ENCODE measurements at regions not wholly inside any gene's neighbourhood (a gene's known extent, or its start where the extent isn't known, plus 50 kb on each side); places are given as distances from the start of the nearest gene placed in this dataset.

DNA sequence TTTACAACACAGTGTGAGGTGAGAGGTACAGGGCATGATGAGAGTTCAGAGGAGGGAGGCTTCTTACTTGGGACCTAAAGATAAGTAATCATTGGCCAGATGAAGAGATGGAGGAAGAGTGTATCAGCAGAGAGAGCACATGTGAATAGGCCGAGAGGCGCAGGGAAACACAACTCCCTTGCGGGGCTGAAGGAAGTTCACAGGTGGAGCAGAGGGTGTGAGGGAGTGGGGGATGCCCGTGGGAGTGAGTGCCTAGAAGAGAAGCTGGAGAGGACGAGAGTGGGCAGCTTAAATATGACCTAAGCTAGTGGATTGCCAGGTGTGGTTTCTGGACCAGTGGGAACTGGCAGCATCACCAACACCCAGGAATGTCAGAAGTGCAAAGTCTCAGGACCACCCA lies 98.2 kb upstream of the TBC1D5 start:
- TF ChIP-seq, protein P1, sequence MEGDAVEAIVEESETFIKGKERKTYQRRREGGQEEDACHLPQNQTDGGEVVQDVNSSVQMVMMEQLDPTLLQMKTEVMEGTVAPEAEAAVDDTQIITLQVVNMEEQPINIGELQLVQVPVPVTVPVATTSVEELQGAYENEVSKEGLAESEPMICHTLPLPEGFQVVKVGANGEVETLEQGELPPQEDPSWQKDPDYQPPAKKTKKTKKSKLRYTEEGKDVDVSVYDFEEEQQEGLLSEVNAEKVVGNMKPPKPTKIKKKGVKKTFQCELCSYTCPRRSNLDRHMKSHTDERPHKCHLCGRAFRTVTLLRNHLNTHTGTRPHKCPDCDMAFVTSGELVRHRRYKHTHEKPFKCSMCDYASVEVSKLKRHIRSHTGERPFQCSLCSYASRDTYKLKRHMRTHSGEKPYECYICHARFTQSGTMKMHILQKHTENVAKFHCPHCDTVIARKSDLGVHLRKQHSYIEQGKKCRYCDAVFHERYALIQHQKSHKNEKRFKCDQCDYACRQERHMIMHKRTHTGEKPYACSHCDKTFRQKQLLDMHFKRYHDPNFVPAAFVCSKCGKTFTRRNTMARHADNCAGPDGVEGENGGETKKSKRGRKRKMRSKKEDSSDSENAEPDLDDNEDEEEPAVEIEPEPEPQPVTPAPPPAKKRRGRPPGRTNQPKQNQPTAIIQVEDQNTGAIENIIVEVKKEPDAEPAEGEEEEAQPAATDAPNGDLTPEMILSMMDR (IDR thresholded peaks at IDR 0.05) = no peak
- TF ChIP-seq POLR2A (IDR thresholded peaks at IDR 0.05) (no peak), POLR2AphosphoS5 (IDR thresholded peaks at IDR 0.05) (no peak)

Measured in stomach (tissue), 4 donors.